ENCODE measurements at regions not wholly inside any gene's neighbourhood (a gene's known extent, or its start where the extent isn't known, plus 50 kb on each side); places are given as distances from the start of the nearest gene placed in this dataset.
"Not testable (repeated sequence)": the region's sequence is repeated elsewhere in the genome, so short reads cannot be mapped to it uniquely, and the experiment has no call there.

- not testable (repeated sequence) for FAIRE-seq; DNase-seq (ENCODE audit: extremely low spot score, insufficient read length, low read depth)
Observed at GRCh38 chr11:14573539-14574057, 53.4 kb upstream of the PSMA1 start.

GRCh38 chr11:14577292-14577691 is 57.1 kb upstream of the PSMA1 start:
- DNase-seq (ENCODE audit: extremely low spot score, insufficient read length, low read depth), result no peak
- FAIRE-seq, result no peak

GRCh38 chr11:14577835-14578529 is 57.8 kb upstream of the PSMA1 start:
- FAIRE-seq (peak; percentile 33), DNase-seq (ENCODE audit: extremely low spot score, insufficient read length, low read depth) (no peak)

GRCh38 chr11:14578541-14578956 is 58.4 kb upstream of the PSMA1 start:
- FAIRE-seq (peak; percentile 95), DNase-seq (ENCODE audit: extremely low spot score, insufficient read length, low read depth) (peak; percentile 38)

GRCh38 chr11:14579646-14580045 is 59.5 kb upstream of the PSMA1 start:
- FAIRE-seq (no peak), DNase-seq (ENCODE audit: extremely low spot score, insufficient read length, low read depth) (no peak)

- DNase-seq (ENCODE audit: extremely low spot score, insufficient read length, low read depth), result no peak
- FAIRE-seq, result no peak
Observed at GRCh38 chr11:14582793-14583192, 60.8 kb upstream of the PDE3B start.

- no peak for FAIRE-seq
- no peak for DNase-seq (ENCODE audit: extremely low spot score, insufficient read length, low read depth)
Observed at GRCh38 chr11:14583252-14584034, 60.2 kb upstream of the PDE3B start.

- DNase-seq (ENCODE audit: extremely low spot score, insufficient read length, low read depth) (no peak), FAIRE-seq (no peak)
Observed at GRCh38 chr11:14584035-14584363, 59.6 kb upstream of the PDE3B start.

- no peak for FAIRE-seq
Observed at GRCh38 chr11:14584595-14584994, 59.0 kb upstream of the PDE3B start.

GRCh38 chr11:14585438-14585837 is 58.2 kb upstream of the PDE3B start:
- FAIRE-seq (no peak), DNase-seq (ENCODE audit: extremely low spot score, insufficient read length, low read depth) (no peak)

More at GRCh38 chr11:14584595-14584994, 59.0 kb upstream of the PDE3B start:
- DNase-seq (ENCODE audit: extremely low spot score, insufficient read length, low read depth), result no peak

GRCh38 chr11:14587258-14587657 is 56.3 kb upstream of the PDE3B start:
- no peak for FAIRE-seq
- DNase-seq (ENCODE audit: extremely low spot score, insufficient read length, low read depth), result no peak

- FAIRE-seq (no peak), DNase-seq (ENCODE audit: extremely low spot score, insufficient read length, low read depth) (no peak)
Observed at GRCh38 chr11:14588681-14589080, 54.9 kb upstream of the PDE3B start.

- no peak for DNase-seq (ENCODE audit: extremely low spot score, insufficient read length, low read depth)
- FAIRE-seq, result no peak
Observed at GRCh38 chr11:14589421-14589820, 54.2 kb upstream of the PDE3B start.

GRCh38 chr11:14591046-14591445 is 52.6 kb upstream of the PDE3B start:
- not testable (repeated sequence) for FAIRE-seq

GRCh38 chr11:14593671-14594070 is 49.9 kb upstream of the PDE3B start:
- DNase-seq (ENCODE audit: extremely low spot score, insufficient read length, low read depth) (no peak), FAIRE-seq (no peak)

More at GRCh38 chr11:14591046-14591445, 52.6 kb upstream of the PDE3B start:
- DNase-seq (ENCODE audit: extremely low spot score, insufficient read length, low read depth), result not testable (repeated sequence)

All from GM18507 (cell line).